Activated CD4-positive, alpha-beta T cell treated with anti-CD3 and anti-CD28 coated beads, Interleukin-2, amount 10 ng/mL, durations not matched to agents 7 days and 5 days (primary cell): ENCODE measurements at regions not wholly inside any gene's neighbourhood (a gene's known extent, or its start where the extent isn't known, plus 50 kb on each side); places are given as distances from the start of the nearest gene placed in this dataset.

ENCODE experiments used
- CTCF ChIA-PET: fragments of 350-600 bp; sonication (Branson Sonifier 250); formaldehyde crosslinking; loops from one replicate; lab custom pipeline; 2021; ENCODE audit warnings: antibody characterized with exemption; lab: Charles Lee
- POLR2A ChIA-PET: fragments of 350-600 bp; sonication (Branson Sonifier 250); formaldehyde crosslinking; loops from one replicate; lab custom pipeline; 2021; ENCODE audit warnings: antibody characterized with exemption; lab: Charles Lee
- DNase-seq: peaks from one replicate; pipeline ENCODE4 v3.0.0-alpha.2; 2020
- H3K27ac Mint-ChIP-seq: one replicate; pipeline ENCODE4 v1.8.0; 2021; ENCODE audit warnings: mild to moderate bottlenecking, moderate library complexity, mixed read lengths
- H3K27me3 Mint-ChIP-seq: one replicate; pipeline ENCODE4 v1.8.0; 2021; ENCODE audit warnings: mixed read lengths
- H3K36me3 Mint-ChIP-seq: one replicate; pipeline ENCODE4 v1.8.0; 2021; ENCODE audit warnings: low read depth, mixed read lengths
- H3K4me1 Mint-ChIP-seq: one replicate; pipeline ENCODE4 v1.8.0; 2021; ENCODE audit warnings: mixed read lengths
- H3K4me3 Mint-ChIP-seq: one replicate; pipeline ENCODE4 v1.8.0; 2021; ENCODE audit warnings: mild to moderate bottlenecking, moderate library complexity, mixed read lengths
- H3K9me3 Mint-ChIP-seq: one replicate; pipeline ENCODE4 v1.8.0; 2021; ENCODE audit warnings: mixed read lengths

DNA sequence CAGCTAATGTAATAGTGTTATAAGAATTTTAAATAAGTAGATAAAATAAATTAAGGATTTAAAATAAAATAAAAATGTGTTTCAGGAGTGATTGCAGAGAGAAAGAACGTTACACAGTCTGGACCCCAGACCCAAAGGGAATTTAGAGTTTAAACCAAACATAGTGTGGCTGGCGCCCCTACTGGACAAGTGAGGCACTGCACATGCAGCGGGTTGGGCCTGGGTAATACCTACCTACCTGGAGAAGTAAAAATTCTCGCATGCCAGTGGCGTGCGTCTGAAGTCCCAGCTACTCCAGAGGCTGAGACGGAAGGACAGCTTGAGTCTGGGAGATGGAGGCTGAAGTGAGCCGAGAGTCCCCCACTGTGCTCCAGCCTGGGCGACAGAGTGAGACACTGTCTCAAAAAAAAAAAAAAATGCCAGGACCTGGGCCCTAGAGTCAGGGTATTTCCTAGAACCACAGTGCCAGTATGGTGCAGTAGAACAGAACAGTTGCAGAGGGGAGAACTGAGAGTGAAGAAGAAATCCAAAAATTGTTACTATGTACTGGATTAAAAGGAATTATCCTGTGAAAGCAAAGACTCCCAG is 71.4 kb upstream of the TCF21 start:
- H3K36me3 Mint-ChIP-seq, result no peaks in the 10 kb centered on the region
- no peaks in the 10 kb centered on the region for H3K4me1 Mint-ChIP-seq
- peaks cover 6% of the 10 kb centered on the region for H3K27me3 Mint-ChIP-seq
- DNase-seq, result peak; percentile 35
- ChIA-PET CTCF (interaction anchor here (0.6 kb wide), 1 partner anchor 985 kb away, joined by 4 read pairs; no protein-coding TSS in a partner anchor), POLR2A (no interaction called here)
- no peaks in the 10 kb centered on the region for H3K9me3 Mint-ChIP-seq
- H3K4me3 Mint-ChIP-seq, result no peak overlapping the region
- H3K27ac Mint-ChIP-seq, result no peak overlapping the region

GRCh38 chr6:133818320-133818719 is 70.6 kb upstream of the TCF21 start:
- ChIA-PET CTCF (no interaction called here), POLR2A (no interaction called here)
- Mint-ChIP-seq H3K4me1 (no peaks in the 10 kb centered on the region), H3K9me3 (no peaks in the 10 kb centered on the region), H3K27ac (no peak overlapping the region), H3K4me3 (no peak overlapping the region), H3K36me3 (no peaks in the 10 kb centered on the region), H3K27me3 (peaks cover 3% of the 10 kb centered on the region)
- no peak for DNase-seq

- H3K4me3 Mint-ChIP-seq, result no peak overlapping the region
- DNase-seq, result no peak
- ChIA-PET CTCF (no interaction called here), POLR2A (no interaction called here)
- no peaks in the 10 kb centered on the region for H3K9me3 Mint-ChIP-seq
- H3K4me1 Mint-ChIP-seq, result no peaks in the 10 kb centered on the region
- no peak overlapping the region for H3K27ac Mint-ChIP-seq
- no peaks in the 10 kb centered on the region for H3K36me3 Mint-ChIP-seq
- H3K27me3 Mint-ChIP-seq, result peaks cover 5% of the 10 kb centered on the region
These were observed 68.7 kb upstream of the TCF21 start for GRCh38 chr6:133820208-133820607.

DNA sequence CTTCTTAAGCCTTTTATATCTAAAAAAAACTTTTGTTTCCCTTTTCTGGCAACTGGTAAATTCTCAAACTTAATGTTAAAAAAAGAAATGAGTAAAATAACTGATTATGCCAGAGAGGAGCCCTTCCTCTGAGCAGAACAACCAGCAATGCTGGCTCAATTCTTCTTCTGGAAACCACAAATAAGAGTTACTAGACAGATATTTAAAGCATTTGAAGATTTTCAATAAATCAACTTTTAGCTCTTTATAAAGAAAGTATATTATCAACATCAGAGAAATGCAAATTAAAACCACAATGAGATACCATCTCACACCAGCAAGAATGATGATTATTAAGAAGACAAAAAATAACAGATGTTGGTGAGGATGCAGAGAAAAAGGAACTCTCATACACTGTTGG is 61.1 kb upstream of the TCF21 start:
- ChIA-PET CTCF (no interaction called here), POLR2A (no interaction called here)
- Mint-ChIP-seq H3K36me3 (no peaks in the 10 kb centered on the region), H3K27me3 (peaks cover 14% of the 10 kb centered on the region), H3K9me3 (no peaks in the 10 kb centered on the region), H3K4me3 (no peak overlapping the region), H3K27ac (no peak overlapping the region), H3K4me1 (no peaks in the 10 kb centered on the region)
- DNase-seq, result no peak

- POLR2A ChIA-PET, result no interaction called here
- Mint-ChIP-seq H3K4me3 (no peak overlapping the region), H3K9me3 (no peaks in the 10 kb centered on the region), H3K4me1 (peaks cover 5% of the 10 kb centered on the region), H3K27me3 (peaks cover 17% of the 10 kb centered on the region), H3K36me3 (no peaks in the 10 kb centered on the region), H3K27ac (no peak overlapping the region)
- DNase-seq, result no peak
- CTCF ChIA-PET, result no interaction called here
These were observed 55.0 kb upstream of the TCF21 start for GRCh38 chr6:133833949-133834359.

DNA sequence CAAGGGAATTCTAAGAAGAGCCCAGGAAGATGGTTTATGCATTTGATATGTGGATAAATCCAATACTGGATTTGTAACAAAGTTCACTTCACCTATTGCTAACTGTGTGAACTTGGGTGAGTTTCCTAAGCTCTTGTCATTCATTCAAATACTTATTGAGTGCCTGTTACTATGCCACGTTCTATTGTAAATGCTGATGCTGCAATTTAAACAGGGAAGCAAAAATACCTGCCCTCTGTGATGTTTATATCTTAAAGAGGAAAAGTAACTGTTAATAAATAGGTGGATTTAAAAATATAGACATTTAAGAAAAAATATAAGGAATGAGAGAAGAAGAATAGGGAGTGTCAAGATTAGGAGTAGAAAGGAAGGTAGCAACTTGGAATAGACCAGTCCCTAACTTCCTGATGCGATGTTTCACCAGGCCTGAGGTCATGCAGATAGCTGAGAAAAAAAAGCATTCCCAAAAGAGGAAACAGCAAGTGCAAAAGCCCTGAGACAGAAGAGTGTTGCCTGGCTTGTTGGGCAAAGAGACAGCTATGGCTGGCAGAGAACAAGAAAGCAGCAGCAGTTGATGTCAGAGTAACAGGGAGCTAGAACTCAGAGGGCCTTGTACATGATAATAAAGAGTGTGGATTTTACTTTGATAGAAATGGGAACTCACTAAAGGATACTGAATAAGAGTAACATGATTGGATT is 54.3 kb upstream of the TCF21 start:
- Mint-ChIP-seq H3K27ac (no peak overlapping the region), H3K27me3 (peaks cover 21% of the 10 kb centered on the region), H3K9me3 (no peaks in the 10 kb centered on the region), H3K4me1 (peaks cover 5% of the 10 kb centered on the region), H3K36me3 (no peaks in the 10 kb centered on the region), H3K4me3 (no peak overlapping the region)
- CTCF ChIA-PET, result no interaction called here
- POLR2A ChIA-PET, result no interaction called here
- no peak for DNase-seq

DNA sequence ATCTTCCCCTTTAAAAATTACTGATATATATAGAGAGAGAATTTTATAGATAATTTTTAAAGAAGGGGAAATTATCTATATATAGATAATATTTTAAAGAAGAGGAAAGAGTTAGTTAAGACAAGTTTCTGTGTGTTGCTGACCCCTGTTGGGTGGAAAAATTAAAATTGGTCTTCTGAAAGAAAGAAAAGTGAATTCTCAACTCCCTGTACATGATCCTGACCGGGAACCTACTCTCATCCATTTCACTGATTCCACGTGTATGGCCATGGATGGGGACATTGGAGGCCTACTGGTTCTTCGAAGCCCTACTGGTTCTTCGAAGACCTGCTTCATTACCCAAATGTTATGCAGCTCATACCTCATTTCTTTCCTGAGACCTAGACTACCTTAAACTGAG is 53.0 kb upstream of the TCF21 start:
- no peaks in the 10 kb centered on the region for H3K9me3 Mint-ChIP-seq
- peaks cover 25% of the 10 kb centered on the region for H3K27me3 Mint-ChIP-seq
- peaks cover 5% of the 10 kb centered on the region for H3K4me1 Mint-ChIP-seq
- H3K4me3 Mint-ChIP-seq, result no peak overlapping the region
- no peaks in the 10 kb centered on the region for H3K36me3 Mint-ChIP-seq
- no peak for DNase-seq
- CTCF ChIA-PET, result no interaction called here
- no peak overlapping the region for H3K27ac Mint-ChIP-seq
- POLR2A ChIA-PET, result no interaction called here

DNA sequence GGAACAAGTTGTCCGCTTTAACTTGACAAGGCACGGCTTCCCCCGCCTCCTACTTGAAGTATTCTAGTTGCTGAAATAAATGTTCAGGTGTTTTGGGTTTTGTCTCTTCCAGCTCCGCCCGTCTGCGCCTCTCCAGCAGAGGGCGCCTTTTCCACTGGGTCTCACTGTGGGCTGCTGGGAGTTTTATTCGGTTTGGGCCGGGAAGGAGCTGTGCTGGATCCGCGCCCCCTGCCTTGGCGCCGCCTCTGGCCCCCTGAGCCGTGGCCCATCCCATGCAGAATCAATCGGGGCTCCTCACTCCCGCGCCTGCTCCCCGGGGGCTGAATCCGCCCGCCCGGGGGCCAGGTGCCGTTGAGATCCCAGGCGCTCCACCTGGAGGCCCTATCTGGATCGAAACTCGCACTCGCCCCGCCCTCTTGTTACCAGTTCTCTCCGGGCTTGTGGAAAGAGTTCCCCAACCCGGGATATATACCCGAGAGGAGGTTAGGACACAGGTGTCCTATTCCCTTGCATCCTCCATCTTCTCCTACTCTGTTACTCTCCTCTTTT is 51.0 kb upstream of the TCF21 start:
- DNase-seq, result peak; percentile 67
- peak overlapping the region; percentile 48 for H3K4me3 Mint-ChIP-seq
- POLR2A ChIA-PET, result no interaction called here
- no peaks in the 10 kb centered on the region for H3K36me3 Mint-ChIP-seq
- H3K27ac Mint-ChIP-seq, result no peak overlapping the region
- CTCF ChIA-PET, result interaction anchor here (0.6 to 1.1 kb wide), 4 partner anchors 8 to 86 kb away, joined by 3 to 6 read pairs (median 4); no protein-coding TSS in a partner anchor
- H3K9me3 Mint-ChIP-seq, result no peaks in the 10 kb centered on the region
- peaks cover 5% of the 10 kb centered on the region for H3K4me1 Mint-ChIP-seq
- peaks cover 30% of the 10 kb centered on the region for H3K27me3 Mint-ChIP-seq
